ENCODE measurements at regions not wholly inside any gene's neighbourhood (a gene's known extent, or its start where the extent isn't known, plus 50 kb on each side); places are given as distances from the start of the nearest gene placed in this dataset.

GRCh38 chr1:2878591-2878990 is 77.1 kb upstream of the TTC34 start:
- no peak for TF ChIP-seq CTCF (IDR thresholded peaks at IDR 0.05; ENCODE audit: low read depth, low read length)
- no peak for TF ChIP-seq POLR2A (IDR thresholded peaks at IDR 0.05; ENCODE audit: extremely low read depth, insufficient read length)
- no peak for TF ChIP-seq MAX (IDR thresholded peaks at IDR 0.05; ENCODE audit: low read depth, low read length)
